ENCODE measurements at regions not wholly inside any gene's neighbourhood (a gene's known extent, or its start where the extent isn't known, plus 50 kb on each side); places are given as distances from the start of the nearest gene placed in this dataset.

DNA sequence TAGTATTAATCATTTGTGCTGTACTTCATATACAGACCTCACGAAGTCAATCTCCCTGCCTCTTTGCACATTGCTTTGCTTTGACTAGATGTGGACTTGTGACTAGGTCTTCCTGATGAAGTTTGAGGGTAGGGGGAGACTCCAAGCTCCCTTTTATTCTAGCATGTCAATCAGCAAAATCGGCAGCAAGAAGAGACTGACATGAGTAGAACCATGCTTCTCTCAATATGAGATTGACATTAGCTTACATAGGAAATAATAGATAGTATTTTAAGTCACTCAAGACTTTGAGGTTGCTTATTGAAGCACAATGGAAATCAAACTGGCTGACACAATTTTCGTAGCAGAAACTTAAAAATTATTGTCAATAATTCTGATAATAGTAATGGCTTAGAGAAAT is 866.4 kb upstream of the ADAMTS5 start:
- TF ChIP-seq EZH2 (IDR thresholded peaks at IDR 0.05; ENCODE audit: insufficient read depth, poor library complexity, severe bottlenecking) (no peak), EZH2phosphoT487 (IDR thresholded peaks at IDR 0.05; ENCODE audit: insufficient read depth, low read depth) (no peak)

All from GM23248 (cell line).